Common myeloid progenitor, CD34-positive (primary cell): ENCODE measurements at regions not wholly inside any gene's neighbourhood (a gene's known extent, or its start where the extent isn't known, plus 50 kb on each side); places are given as distances from the start of the nearest gene placed in this dataset.

Experiments
- CTCF ChIA-PET: fragments of 350-600 bp; sonication (Branson Sonifier 250); formaldehyde crosslinking; loops from one replicate; lab custom pipeline; 2021; ENCODE audit warnings: antibody characterized with exemption; lab: Charles Lee
- POLR2A ChIA-PET: fragments of 350-600 bp; sonication (Branson Sonifier 250); formaldehyde crosslinking; loops from one replicate; lab custom pipeline; 2021; ENCODE audit warnings: antibody characterized with exemption; lab: Charles Lee
- DNase-seq, 3 donors: peaks; one replicate each; pipeline versions ENCODE4 v3.0.0 to v3.0.0-alpha.2; 2013
- H3K27ac ChIP-seq, 2 experiments: 1 replicate in 1 of 2; 2 replicates in 1 of 2; pipeline ENCODE4 v1.7.0; 2013; ENCODE audit warnings: inconsistent platforms in 2 of 2, low read length in 2 of 2, mild to moderate bottlenecking in 2 of 2, low read depth in 1 of 2, moderate library complexity in 1 of 2; ENCODE audit not compliant: severe bottlenecking in 2 of 2, insufficient read depth in 1 of 2, poor library complexity in 1 of 2
- H3K27me3 ChIP-seq, 5 experiments: replicated peaks in 2 of 5; 1 replicate in 3 of 5; 2 replicates in 2 of 5; pipeline versions ENCODE4 v1.6.1 to v1.7.0; 2013; ENCODE audit warnings: low read length in 4 of 5, mild to moderate bottlenecking in 2 of 5, moderate library complexity in 2 of 5, inconsistent platforms in 1 of 5; ENCODE audit not compliant: insufficient read depth in 5 of 5, control insufficient read depth in 4 of 5
- H3K36me3 ChIP-seq, 4 experiments: 1 replicate in 2 of 4; 2 replicates in 2 of 4; pipeline versions ENCODE4 v1.6.1 to v1.7.0; 2013; ENCODE audit warnings: low read length in 3 of 4, control low read depth in 1 of 4, mild to moderate bottlenecking in 1 of 4; ENCODE audit not compliant: control insufficient read depth in 4 of 4, insufficient read depth in 4 of 4
- H3K4me1 ChIP-seq, 4 experiments: 1 replicate in 3 of 4; 2 replicates in 1 of 4; pipeline versions ENCODE4 v1.6.1 to v1.7.1; 2013; ENCODE audit warnings: low read length in 3 of 4, mild to moderate bottlenecking in 3 of 4, control low read depth in 1 of 4, inconsistent platforms in 1 of 4, moderate library complexity in 1 of 4; ENCODE audit not compliant: control insufficient read depth in 4 of 4, insufficient read depth in 4 of 4; ENCODE audit errors: control extremely low read depth in 1 of 4
- H3K4me3 ChIP-seq, 7 experiments: 1 replicate in 4 of 7; 2 replicates in 3 of 7; pipeline versions ENCODE4 v1.5.1 to v1.7.0; 2013; ENCODE audit warnings: mild to moderate bottlenecking in 7 of 7, low read length in 6 of 7, moderate library complexity in 6 of 7, inconsistent platforms in 2 of 7, low read depth in 2 of 7, control low read depth in 1 of 7; ENCODE audit not compliant: insufficient read depth in 4 of 7, control insufficient read depth in 1 of 7; ENCODE audit errors: extremely low read depth in 1 of 7
- H3K9me3 ChIP-seq, 5 experiments: 1 replicate in 4 of 5; 2 replicates in 1 of 5; pipeline versions ENCODE4 v1.6.1 to v1.7.1; 2013; ENCODE audit warnings: low read length in 4 of 5, mild to moderate bottlenecking in 2 of 5, inconsistent platforms in 1 of 5, low read depth in 1 of 5, moderate library complexity in 1 of 5; ENCODE audit not compliant: control insufficient read depth in 4 of 5, insufficient read depth in 2 of 5; ENCODE audit errors: control extremely low read depth in 1 of 5
- WGBS: methylation state at CpG from one replicate; pipeline ENCODE4 v1.1.5; 2013; ENCODE audit not compliant: insufficient coverage; 5-methylcytosine and 5-hydroxymethylcytosine counted together

- POLR2A ChIA-PET: no interaction called here
- CTCF ChIA-PET: interaction anchor here (1.0 kb wide), 1 partner anchor 95 kb away, joined by 3 read pairs; no protein-coding TSS in a partner anchor
These were observed 487.6 kb upstream of the CAMK1G start for GRCh38 chr1:209095627-209096595.

DNA sequence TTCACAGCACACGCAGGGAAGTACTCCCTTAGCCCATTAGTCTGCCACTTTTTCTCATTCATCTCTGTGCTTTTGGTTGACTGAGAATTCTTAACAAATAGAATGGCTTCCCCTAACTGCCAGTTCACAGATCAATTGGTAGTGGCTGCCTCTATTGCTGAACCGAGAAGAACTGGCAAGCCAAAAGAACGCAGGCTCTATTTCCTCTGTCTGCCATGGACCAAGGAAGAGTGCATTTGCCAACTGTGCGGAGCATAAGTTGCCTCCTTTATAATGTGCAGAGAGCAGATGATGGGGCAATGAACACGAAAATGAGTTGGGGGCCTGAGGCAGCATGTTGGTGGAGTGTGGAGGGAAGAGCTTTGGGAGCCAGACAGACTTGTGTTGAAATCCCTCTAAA lies 483.1 kb upstream of the CAMK1G start:
- ChIA-PET CTCF (no interaction called here), POLR2A (no interaction called here)
- Histone ChIP-seq H3K36me3 (no peaks in the 10 kb centered on the region), H3K9me3 (no peaks in the 10 kb centered on the region), H3K4me3 (no peak overlapping the region), H3K27ac (no peak overlapping the region), H3K27me3 (peaks cover 0 to 1% (median 0%) of the 10 kb centered on the region in 5 experiments), H3K4me1 (no peaks in the 10 kb centered on the region)
- no peak for DNase-seq
- WGBS: 94% methylated on average over 4 of the region's 5 CpGs

More at GRCh38 chr1:209095627-209096595, 487.6 kb upstream of the CAMK1G start:
- H3K27me3 ChIP-seq: no peaks in the 10 kb centered on the region
- WGBS: 97% methylated on average over 5 of the region's 9 CpGs
- no peak overlapping the region for H3K4me3 ChIP-seq
- H3K4me1 ChIP-seq: no peaks in the 10 kb centered on the region
- no peak overlapping the region for H3K27ac ChIP-seq
- no peaks in the 10 kb centered on the region for H3K9me3 ChIP-seq
- no peaks in the 10 kb centered on the region for H3K36me3 ChIP-seq
- DNase-seq: no peak

- DNase-seq: no peak
- H3K9me3 ChIP-seq: no peaks in the 10 kb centered on the region
- H3K27ac ChIP-seq: no peak overlapping the region
- peaks cover 0 to 1% (median 0%) of the 10 kb centered on the region in 5 experiments for H3K27me3 ChIP-seq
- no peaks in the 10 kb centered on the region for H3K36me3 ChIP-seq
- H3K4me1 ChIP-seq: no peaks in the 10 kb centered on the region
- WGBS: 88% methylated on average over 5 of the region's 5 CpGs
- no peak overlapping the region for H3K4me3 ChIP-seq
- POLR2A ChIA-PET: no interaction called here
- CTCF ChIA-PET: no interaction called here
These were observed 482.4 kb upstream of the CAMK1G start for GRCh38 chr1:209101106-209101505.

DNA sequence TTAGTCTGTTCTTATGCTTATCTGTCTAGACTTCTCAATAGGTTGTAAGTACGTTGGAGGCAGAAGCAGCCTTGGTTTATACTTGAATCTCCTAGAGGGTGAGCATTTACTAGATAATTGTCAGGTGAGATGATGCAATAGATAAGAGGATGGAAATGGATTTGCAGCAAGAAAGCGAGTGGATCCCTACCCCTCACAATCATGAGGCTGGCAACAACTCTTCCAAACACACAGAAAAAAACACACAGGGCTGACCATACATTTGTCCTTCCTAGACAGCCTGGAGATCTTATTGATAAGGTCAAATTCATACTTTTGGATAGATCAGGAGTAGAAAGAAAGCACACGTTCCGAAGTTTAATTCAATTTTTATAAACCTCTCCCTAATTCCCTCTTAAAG lies 481.4 kb upstream of the CAMK1G start:
- Histone ChIP-seq H3K4me1 (no peaks in the 10 kb centered on the region), H3K27ac (no peak overlapping the region), H3K9me3 (no peaks in the 10 kb centered on the region), H3K27me3 (peaks cover 0 to 1% (median 0%) of the 10 kb centered on the region in 5 experiments), H3K4me3 (no peak overlapping the region), H3K36me3 (no peaks in the 10 kb centered on the region)
- WGBS: no CpG with 5 or more reads among the region's 4 CpGs
- POLR2A ChIA-PET: no interaction called here
- DNase-seq: no peak
- CTCF ChIA-PET: no interaction called here

GRCh38 chr1:209102531-209102930 lies 481.0 kb upstream of the CAMK1G start:
- no peaks in the 10 kb centered on the region for H3K36me3 ChIP-seq
- ChIA-PET POLR2A (no interaction called here), CTCF (no interaction called here)
- DNase-seq: no peak
- no peaks in the 10 kb centered on the region for H3K4me1 ChIP-seq
- H3K27ac ChIP-seq: no peak overlapping the region
- no peak overlapping the region for H3K4me3 ChIP-seq
- H3K27me3 ChIP-seq: peaks cover 0 to 1% (median 0%) of the 10 kb centered on the region in 5 experiments
- WGBS: 100% methylated on average over 1 of the region's 4 CpGs
- no peaks in the 10 kb centered on the region for H3K9me3 ChIP-seq

DNA sequence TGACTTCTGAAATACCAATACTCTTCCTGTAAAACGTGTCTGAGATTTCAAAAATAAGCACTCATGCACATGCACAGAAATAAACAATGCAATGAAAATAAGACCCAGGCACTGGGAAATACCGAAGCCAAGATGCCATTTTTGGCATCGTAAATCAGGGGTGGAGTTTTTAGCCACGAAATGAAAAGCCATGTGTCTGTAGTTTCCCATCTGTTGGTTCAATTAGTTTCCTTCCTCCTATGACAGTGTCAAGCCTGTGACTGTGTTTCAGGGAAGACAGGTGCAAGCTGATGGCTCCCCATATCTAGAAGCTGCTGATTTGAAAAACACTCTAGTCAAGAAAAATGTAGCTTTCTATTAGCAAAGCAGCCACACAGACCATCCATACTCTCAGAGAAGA lies 480.4 kb upstream of the CAMK1G start:
- H3K27me3 ChIP-seq: peaks cover 0 to 1% (median 0%) of the 10 kb centered on the region in 5 experiments
- ChIA-PET CTCF (no interaction called here), POLR2A (no interaction called here)
- DNase-seq: no peak
- 9% methylated on average over 4 of the region's 4 CpGs for WGBS
- no peaks in the 10 kb centered on the region for H3K36me3 ChIP-seq
- no peak overlapping the region for H3K27ac ChIP-seq
- H3K9me3 ChIP-seq: no peaks in the 10 kb centered on the region
- no peaks in the 10 kb centered on the region for H3K4me1 ChIP-seq
- no peak overlapping the region for H3K4me3 ChIP-seq

GRCh38 chr1:209104646-209105045 lies 478.9 kb upstream of the CAMK1G start:
- Histone ChIP-seq H3K9me3 (no peaks in the 10 kb centered on the region), H3K4me1 (no peaks in the 10 kb centered on the region), H3K36me3 (no peaks in the 10 kb centered on the region), H3K27me3 (peaks cover 0 to 1% (median 0%) of the 10 kb centered on the region in 5 experiments), H3K27ac (no peak overlapping the region), H3K4me3 (no peak overlapping the region)
- DNase-seq: no peak
- POLR2A ChIA-PET: no interaction called here
- CTCF ChIA-PET: interaction anchor here (1.6 kb wide), 1 partner anchor 10 kb away, joined by 4 read pairs; no protein-coding TSS in a partner anchor
- WGBS: 90% methylated on average over 2 of the region's 3 CpGs
